ENCODE measurements at regions not wholly inside any gene's neighbourhood (a gene's known extent, or its start where the extent isn't known, plus 50 kb on each side); places are given as distances from the start of the nearest gene placed in this dataset.

DNA sequence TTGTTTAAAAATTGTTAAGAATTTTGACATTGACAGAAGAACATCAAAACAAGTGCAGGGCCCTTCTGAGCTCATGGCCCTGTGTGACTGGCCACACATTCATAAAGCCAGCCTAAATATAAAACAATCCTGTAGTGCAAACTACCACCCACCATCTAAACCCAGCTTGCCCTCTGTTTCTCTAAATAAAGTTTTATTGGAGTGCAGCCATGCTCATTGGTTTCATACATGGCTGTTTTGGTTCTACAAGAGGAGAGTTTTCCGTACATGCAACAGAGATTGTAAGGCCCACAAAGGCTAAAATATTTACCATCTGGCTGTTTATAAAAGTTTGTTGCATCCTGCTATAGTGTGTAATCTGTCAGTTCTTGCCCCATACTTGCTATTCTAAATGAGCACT, 54.6 kb upstream of the TRIM24 start:
- TF ChIP-seq, protein P1, sequence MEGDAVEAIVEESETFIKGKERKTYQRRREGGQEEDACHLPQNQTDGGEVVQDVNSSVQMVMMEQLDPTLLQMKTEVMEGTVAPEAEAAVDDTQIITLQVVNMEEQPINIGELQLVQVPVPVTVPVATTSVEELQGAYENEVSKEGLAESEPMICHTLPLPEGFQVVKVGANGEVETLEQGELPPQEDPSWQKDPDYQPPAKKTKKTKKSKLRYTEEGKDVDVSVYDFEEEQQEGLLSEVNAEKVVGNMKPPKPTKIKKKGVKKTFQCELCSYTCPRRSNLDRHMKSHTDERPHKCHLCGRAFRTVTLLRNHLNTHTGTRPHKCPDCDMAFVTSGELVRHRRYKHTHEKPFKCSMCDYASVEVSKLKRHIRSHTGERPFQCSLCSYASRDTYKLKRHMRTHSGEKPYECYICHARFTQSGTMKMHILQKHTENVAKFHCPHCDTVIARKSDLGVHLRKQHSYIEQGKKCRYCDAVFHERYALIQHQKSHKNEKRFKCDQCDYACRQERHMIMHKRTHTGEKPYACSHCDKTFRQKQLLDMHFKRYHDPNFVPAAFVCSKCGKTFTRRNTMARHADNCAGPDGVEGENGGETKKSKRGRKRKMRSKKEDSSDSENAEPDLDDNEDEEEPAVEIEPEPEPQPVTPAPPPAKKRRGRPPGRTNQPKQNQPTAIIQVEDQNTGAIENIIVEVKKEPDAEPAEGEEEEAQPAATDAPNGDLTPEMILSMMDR (IDR thresholded peaks at IDR 0.05 in 2 of 3, conservative IDR thresholded peaks at IDR 0.05 in 1 of 3; ENCODE audit: control insufficient read depth in 2 of 3, extremely low read depth in 1 of 3, insufficient read depth in 1 of 3, low read depth in 3 of 3, low read length in 3 of 3): no peak
- TF ChIP-seq, protein P2, sequence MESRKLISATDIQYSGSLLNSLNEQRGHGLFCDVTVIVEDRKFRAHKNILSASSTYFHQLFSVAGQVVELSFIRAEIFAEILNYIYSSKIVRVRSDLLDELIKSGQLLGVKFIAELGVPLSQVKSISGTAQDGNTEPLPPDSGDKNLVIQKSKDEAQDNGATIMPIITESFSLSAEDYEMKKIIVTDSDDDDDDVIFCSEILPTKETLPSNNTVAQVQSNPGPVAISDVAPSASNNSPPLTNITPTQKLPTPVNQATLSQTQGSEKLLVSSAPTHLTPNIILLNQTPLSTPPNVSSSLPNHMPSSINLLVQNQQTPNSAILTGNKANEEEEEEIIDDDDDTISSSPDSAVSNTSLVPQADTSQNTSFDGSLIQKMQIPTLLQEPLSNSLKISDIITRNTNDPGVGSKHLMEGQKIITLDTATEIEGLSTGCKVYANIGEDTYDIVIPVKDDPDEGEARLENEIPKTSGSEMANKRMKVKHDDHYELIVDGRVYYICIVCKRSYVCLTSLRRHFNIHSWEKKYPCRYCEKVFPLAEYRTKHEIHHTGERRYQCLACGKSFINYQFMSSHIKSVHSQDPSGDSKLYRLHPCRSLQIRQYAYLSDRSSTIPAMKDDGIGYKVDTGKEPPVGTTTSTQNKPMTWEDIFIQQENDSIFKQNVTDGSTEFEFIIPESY (IDR thresholded peaks at IDR 0.05): no peak
- TF ChIP-seq CBX5 (IDR thresholded peaks at IDR 0.05; ENCODE audit: low read depth) (no peak), NR2C2 (IDR thresholded peaks at IDR 0.05; ENCODE audit: borderline replicate concordance, control insufficient read depth, insufficient read length, low read depth) (no peak), TARDBP (IDR thresholded peaks at IDR 0.05; ENCODE audit: borderline replicate concordance) (no peak), HDAC2 (IDR thresholded peaks at IDR 0.05) (no peak), LARP7 (IDR thresholded peaks at IDR 0.05) (no peak), RFX5 (IDR thresholded peaks at IDR 0.05; ENCODE audit: low read depth, low read length) (no peak)
